ENCODE measurements at regions not wholly inside any gene's neighbourhood (a gene's known extent, or its start where the extent isn't known, plus 50 kb on each side); places are given as distances from the start of the nearest gene placed in this dataset.

- FAIRE-seq (no peak), DNase-seq (ENCODE audit: insufficient read length) (no peak)
- TF ChIP-seq POLR2AphosphoS5 (IDR thresholded peaks at IDR 0.05; ENCODE audit: low read depth, low read length) (no peak), TAF1 (IDR thresholded peaks at IDR 0.05; ENCODE audit: borderline replicate concordance, low read depth, low read length) (no peak), POLR2A (IDR thresholded peaks at IDR 0.05; ENCODE audit: low read depth, low read length) (no peak)
Observed at GRCh38 chr5:126171916-126172315, 251.3 kb upstream of the GRAMD2B start.

- TF ChIP-seq TAF1 (IDR thresholded peaks at IDR 0.05; ENCODE audit: borderline replicate concordance, low read depth, low read length) = no peak
- TF ChIP-seq POLR2AphosphoS5 (IDR thresholded peaks at IDR 0.05; ENCODE audit: low read depth, low read length) = no peak
- TF ChIP-seq POLR2A (IDR thresholded peaks at IDR 0.05; ENCODE audit: low read depth, low read length) = no peak
- no peak for DNase-seq (ENCODE audit: insufficient read length)
- no peak for FAIRE-seq
Observed at GRCh38 chr5:126172812-126173211, 250.4 kb upstream of the GRAMD2B start.

DNA sequence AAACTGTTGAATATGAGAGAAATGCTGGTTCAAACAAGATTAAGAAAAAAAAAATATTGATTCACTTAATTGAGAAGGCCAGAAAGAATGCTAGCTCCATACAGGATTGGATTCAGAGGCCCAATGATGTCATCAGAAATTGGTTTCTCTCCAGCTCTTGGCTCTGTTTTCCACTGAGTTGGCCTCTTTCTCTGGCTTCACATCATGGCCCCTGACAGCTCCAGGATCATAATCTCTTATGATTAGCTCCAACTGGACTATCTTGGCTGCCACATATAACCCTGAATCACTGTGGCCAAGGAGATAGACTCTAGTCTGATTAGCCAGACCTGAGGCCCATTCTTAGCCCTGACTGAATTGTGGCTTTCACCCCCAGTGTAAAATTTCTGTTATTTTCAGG is 244.7 kb upstream of the GRAMD2B start:
- FAIRE-seq = no peak
- DNase-seq (ENCODE audit: insufficient read length) = no peak
- TF ChIP-seq TAF1 (IDR thresholded peaks at IDR 0.05; ENCODE audit: borderline replicate concordance, low read depth, low read length) (no peak), POLR2AphosphoS5 (IDR thresholded peaks at IDR 0.05; ENCODE audit: low read depth, low read length) (no peak), POLR2A (IDR thresholded peaks at IDR 0.05; ENCODE audit: low read depth, low read length) (no peak)

DNA sequence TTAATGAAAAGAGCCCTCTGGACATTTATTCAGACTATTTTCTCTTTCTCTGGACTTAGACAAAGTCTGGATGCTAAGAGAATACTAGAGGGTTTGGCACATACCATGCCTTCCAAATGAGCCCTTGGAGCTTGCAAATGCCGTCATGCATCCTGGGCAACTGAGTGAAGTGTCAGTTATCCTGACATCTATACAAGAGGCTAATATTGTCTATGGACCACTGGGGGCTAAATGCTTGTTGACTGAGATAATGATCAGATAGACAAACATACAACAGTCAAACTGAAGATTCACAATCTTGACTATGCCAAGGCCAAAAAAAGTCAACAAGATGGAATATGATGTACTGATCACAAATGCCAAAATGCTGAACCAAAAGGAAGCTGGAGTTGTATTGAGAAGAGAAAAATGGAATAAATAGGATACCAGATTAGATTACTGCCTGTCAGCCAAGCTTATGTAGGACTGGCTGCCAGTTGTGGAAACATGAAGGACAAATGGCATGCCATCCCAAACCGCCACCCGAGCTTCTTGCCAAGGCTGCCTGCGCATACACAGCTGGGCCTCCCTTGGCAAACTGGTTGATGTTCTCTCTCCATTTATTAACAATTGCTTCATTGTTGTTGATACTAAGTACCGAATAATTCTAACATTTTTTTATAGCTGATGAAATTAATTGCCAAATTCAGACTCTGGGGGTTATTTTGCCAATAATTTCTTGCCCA is 240.1 kb upstream of the GRAMD2B start:
- DNase-seq (ENCODE audit: insufficient read length) (no peak), FAIRE-seq (no peak)
- TF ChIP-seq POLR2A (IDR thresholded peaks at IDR 0.05; ENCODE audit: low read depth, low read length) (no peak), TAF1 (IDR thresholded peaks at IDR 0.05; ENCODE audit: borderline replicate concordance, low read depth, low read length) (no peak)

GRCh38 chr5:126184474-126184873 is 238.7 kb upstream of the GRAMD2B start:
- DNase-seq (ENCODE audit: insufficient read length) (no peak), FAIRE-seq (no peak)
- TF ChIP-seq POLR2AphosphoS5 (IDR thresholded peaks at IDR 0.05; ENCODE audit: low read depth, low read length) (no peak), POLR2A (IDR thresholded peaks at IDR 0.05; ENCODE audit: low read depth, low read length) (no peak), TAF1 (IDR thresholded peaks at IDR 0.05; ENCODE audit: borderline replicate concordance, low read depth, low read length) (no peak)

- TF ChIP-seq POLR2A (IDR thresholded peaks at IDR 0.05; ENCODE audit: low read depth, low read length) (no peak), POLR2AphosphoS5 (IDR thresholded peaks at IDR 0.05; ENCODE audit: low read depth, low read length) (no peak), TAF1 (IDR thresholded peaks at IDR 0.05; ENCODE audit: borderline replicate concordance, low read depth, low read length) (no peak)
- DNase-seq (ENCODE audit: insufficient read length) (no peak), FAIRE-seq (no peak)
Observed at GRCh38 chr5:126186210-126186609, 237.0 kb upstream of the GRAMD2B start.

DNA sequence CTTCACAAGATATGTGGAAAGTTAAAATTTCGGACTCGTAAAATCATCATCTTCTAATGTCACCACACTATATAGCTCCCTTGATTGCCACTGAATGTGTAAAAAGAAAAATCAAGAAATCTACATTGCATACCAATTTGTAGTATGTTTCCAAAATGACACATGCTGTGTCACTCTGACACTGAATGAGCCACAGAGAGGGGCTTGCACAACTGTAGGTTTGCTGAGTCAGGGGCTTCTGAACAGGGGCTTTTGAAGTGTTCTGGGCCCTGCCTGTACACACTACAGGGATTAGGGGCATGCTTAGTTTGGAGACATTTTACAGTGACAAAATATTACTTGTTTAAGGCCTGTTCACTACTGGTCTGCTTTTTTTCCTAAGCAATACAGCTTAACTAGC is 234.4 kb upstream of the GRAMD2B start:
- DNase-seq (ENCODE audit: insufficient read length) (no peak), FAIRE-seq (no peak)
- TF ChIP-seq TAF1 (IDR thresholded peaks at IDR 0.05; ENCODE audit: borderline replicate concordance, low read depth, low read length) = no peak
- TF ChIP-seq POLR2AphosphoS5 (IDR thresholded peaks at IDR 0.05; ENCODE audit: low read depth, low read length) = no peak
- TF ChIP-seq POLR2A (IDR thresholded peaks at IDR 0.05; ENCODE audit: low read depth, low read length) = no peak

GRCh38 chr5:126189231-126189630 is 234.0 kb upstream of the GRAMD2B start:
- DNase-seq (ENCODE audit: insufficient read length) (no peak), FAIRE-seq (no peak)
- TF ChIP-seq POLR2A (IDR thresholded peaks at IDR 0.05; ENCODE audit: low read depth, low read length) (no peak), POLR2AphosphoS5 (IDR thresholded peaks at IDR 0.05; ENCODE audit: low read depth, low read length) (no peak), TAF1 (IDR thresholded peaks at IDR 0.05; ENCODE audit: borderline replicate concordance, low read depth, low read length) (no peak)

- FAIRE-seq = no peak
Observed at GRCh38 chr5:126189862-126190261, 233.3 kb upstream of the GRAMD2B start.

GRCh38 chr5:126192226-126192625 is 231.0 kb upstream of the GRAMD2B start:
- no peak for DNase-seq (ENCODE audit: insufficient read length)
- no peak for FAIRE-seq
- TF ChIP-seq POLR2A (IDR thresholded peaks at IDR 0.05; ENCODE audit: low read depth, low read length) = no peak
- no peak for TF ChIP-seq POLR2AphosphoS5 (IDR thresholded peaks at IDR 0.05; ENCODE audit: low read depth, low read length)
- no peak for TF ChIP-seq TAF1 (IDR thresholded peaks at IDR 0.05; ENCODE audit: borderline replicate concordance, low read depth, low read length)

More at GRCh38 chr5:126189862-126190261, 233.3 kb upstream of the GRAMD2B start:
- no peak for TF ChIP-seq POLR2A (IDR thresholded peaks at IDR 0.05; ENCODE audit: low read depth, low read length)
- no peak for TF ChIP-seq TAF1 (IDR thresholded peaks at IDR 0.05; ENCODE audit: borderline replicate concordance, low read depth, low read length)
- TF ChIP-seq POLR2AphosphoS5 (IDR thresholded peaks at IDR 0.05; ENCODE audit: low read depth, low read length) = no peak
- DNase-seq (ENCODE audit: insufficient read length) = no peak

GRCh38 chr5:126195410-126196100 is 227.7 kb upstream of the GRAMD2B start:
- TF ChIP-seq POLR2AphosphoS5 (IDR thresholded peaks at IDR 0.05; ENCODE audit: low read depth, low read length) = no peak
- TF ChIP-seq TAF1 (IDR thresholded peaks at IDR 0.05; ENCODE audit: borderline replicate concordance, low read depth, low read length) = no peak
- TF ChIP-seq POLR2A (IDR thresholded peaks at IDR 0.05; ENCODE audit: low read depth, low read length) = no peak
- no peak for FAIRE-seq
- no peak for DNase-seq (ENCODE audit: insufficient read length)

DNA sequence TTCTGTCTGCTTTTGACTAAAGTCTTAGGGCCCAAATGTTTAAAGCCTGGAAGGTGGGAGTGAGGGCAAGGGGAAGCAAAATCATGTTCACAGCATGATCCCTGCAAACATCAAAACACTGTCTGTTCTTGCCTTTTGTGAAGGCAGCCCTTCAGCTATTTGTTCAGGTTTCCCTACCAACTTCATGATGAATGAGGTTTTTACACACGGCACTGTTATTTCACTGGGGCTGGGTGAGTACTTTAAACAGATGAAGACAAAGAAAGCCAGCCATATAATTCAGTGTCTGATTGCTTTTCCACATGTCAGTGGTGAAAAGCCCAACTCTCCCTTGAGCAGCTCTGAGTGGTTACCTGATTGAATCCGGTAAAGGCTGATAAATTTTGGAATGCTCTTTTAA is 224.7 kb upstream of the GRAMD2B start:
- no peak for DNase-seq (ENCODE audit: insufficient read length)
- no peak for TF ChIP-seq TAF1 (IDR thresholded peaks at IDR 0.05; ENCODE audit: borderline replicate concordance, low read depth, low read length)
- TF ChIP-seq POLR2AphosphoS5 (IDR thresholded peaks at IDR 0.05; ENCODE audit: low read depth, low read length) = no peak
- TF ChIP-seq POLR2A (IDR thresholded peaks at IDR 0.05; ENCODE audit: low read depth, low read length) = no peak
- no peak for FAIRE-seq

All from GM12892 (cell line).